ENCODE measurements at regions not wholly inside any gene's neighbourhood (a gene's known extent, or its start where the extent isn't known, plus 50 kb on each side); places are given as distances from the start of the nearest gene placed in this dataset.

DNA sequence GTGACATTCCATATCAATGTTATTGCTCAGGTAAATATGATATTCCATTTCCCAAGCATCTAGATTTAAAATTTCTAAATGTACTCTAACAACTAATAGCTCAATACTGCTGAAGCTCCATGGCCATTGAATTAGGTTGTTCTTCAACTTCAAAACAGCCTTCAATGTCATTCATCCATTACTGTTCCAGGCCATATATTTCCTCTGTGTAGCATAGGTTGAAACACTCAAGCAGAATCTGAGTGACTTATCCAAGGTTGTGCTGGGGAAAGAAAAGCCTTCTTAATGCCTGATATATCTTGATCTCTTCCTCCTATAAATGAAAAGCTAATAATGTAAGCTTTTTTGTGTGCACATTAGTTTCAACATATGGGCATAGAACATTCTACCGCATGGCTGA lies 142.1 kb upstream of the ARL4C start:
- DNase-seq (ENCODE audit: insufficient read length, low spot score) (no peak), FAIRE-seq (no peak)
- TF ChIP-seq SPI1 (IDR thresholded peaks at IDR 0.05; ENCODE audit: low read depth, low read length) (no peak), TAF1 (IDR thresholded peaks at IDR 0.05; ENCODE audit: low read depth, low read length) (no peak), POLR2A (IDR thresholded peaks at IDR 0.05; ENCODE audit: low read depth, low read length) (no peak), POLR2AphosphoS5 (IDR thresholded peaks at IDR 0.05; ENCODE audit: low read depth, low read length) (no peak), PAX5 (IDR thresholded peaks at IDR 0.05; ENCODE audit: insufficient read depth, low read length, severe bottlenecking) (no peak), POU2F2 (IDR thresholded peaks at IDR 0.05; ENCODE audit: low read depth, low read length) (no peak)

DNA sequence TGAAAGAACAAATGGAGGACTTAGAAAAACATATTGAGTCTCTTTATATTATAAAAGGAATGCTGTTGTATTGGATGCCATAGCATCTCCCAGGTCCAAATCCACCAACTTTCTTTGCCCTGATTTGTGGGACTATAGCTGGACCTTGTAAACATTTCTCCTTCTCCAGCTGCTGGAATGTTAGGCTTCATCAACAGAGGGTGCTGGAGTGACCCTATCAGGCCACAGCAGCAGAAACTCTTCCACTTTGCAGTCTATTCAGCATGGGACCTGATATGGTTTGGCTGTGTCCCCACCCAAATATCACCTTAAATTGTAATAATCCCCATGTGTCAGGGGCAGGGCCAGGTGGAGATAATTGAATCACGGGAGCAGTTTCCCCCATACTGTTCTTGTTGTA lies 138.4 kb upstream of the ARL4C start:
- no peak for FAIRE-seq
- TF ChIP-seq PAX5 (IDR thresholded peaks at IDR 0.05; ENCODE audit: insufficient read depth, low read length, severe bottlenecking) (no peak), POLR2AphosphoS5 (IDR thresholded peaks at IDR 0.05; ENCODE audit: low read depth, low read length) (no peak), TAF1 (IDR thresholded peaks at IDR 0.05; ENCODE audit: low read depth, low read length) (no peak), POU2F2 (IDR thresholded peaks at IDR 0.05; ENCODE audit: low read depth, low read length) (no peak), SPI1 (IDR thresholded peaks at IDR 0.05; ENCODE audit: low read depth, low read length) (no peak), POLR2A (IDR thresholded peaks at IDR 0.05; ENCODE audit: low read depth, low read length) (no peak)
- no peak for DNase-seq (ENCODE audit: insufficient read length, low spot score)

DNA sequence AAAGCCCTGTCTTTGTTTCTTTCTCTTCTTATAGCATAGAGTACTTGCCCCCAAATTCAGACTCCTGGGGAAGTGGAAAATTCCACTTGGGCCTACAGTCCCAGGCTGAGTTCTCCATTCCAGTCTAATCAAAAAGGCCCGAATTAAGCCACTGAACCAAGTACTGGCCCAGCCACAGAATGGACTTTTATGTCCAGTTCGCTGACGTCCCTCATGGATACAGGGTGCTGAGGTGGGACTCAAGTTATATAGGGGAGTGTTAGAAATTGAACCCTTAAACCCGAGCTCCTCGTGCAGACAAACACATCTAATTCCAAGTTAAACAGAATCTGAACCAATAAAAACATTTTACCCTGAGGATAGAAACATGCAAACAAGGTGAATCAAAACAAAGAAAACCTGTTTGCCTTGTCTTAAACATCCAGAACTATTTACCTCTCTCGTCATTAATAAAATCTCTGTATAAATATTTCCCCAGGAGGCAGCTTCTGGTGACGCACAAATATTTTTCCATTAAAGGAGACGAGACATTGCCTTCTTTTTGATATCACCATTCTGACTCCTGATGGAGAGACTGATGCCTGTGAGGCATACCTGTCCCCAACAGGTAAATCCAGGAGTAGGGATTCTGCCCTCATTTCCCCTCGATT lies 136.8 kb upstream of the ARL4C start:
- TF ChIP-seq POU2F2 (IDR thresholded peaks at IDR 0.05; ENCODE audit: low read depth, low read length) (no peak), SPI1 (IDR thresholded peaks at IDR 0.05; ENCODE audit: low read depth, low read length) (no peak), POLR2A (IDR thresholded peaks at IDR 0.05; ENCODE audit: low read depth, low read length) (no peak), PAX5 (IDR thresholded peaks at IDR 0.05; ENCODE audit: insufficient read depth, low read length, severe bottlenecking) (no peak), TAF1 (IDR thresholded peaks at IDR 0.05; ENCODE audit: low read depth, low read length) (no peak), POLR2AphosphoS5 (IDR thresholded peaks at IDR 0.05; ENCODE audit: low read depth, low read length) (no peak)
- FAIRE-seq, result no peak
- no peak for DNase-seq (ENCODE audit: insufficient read length, low spot score)

DNA sequence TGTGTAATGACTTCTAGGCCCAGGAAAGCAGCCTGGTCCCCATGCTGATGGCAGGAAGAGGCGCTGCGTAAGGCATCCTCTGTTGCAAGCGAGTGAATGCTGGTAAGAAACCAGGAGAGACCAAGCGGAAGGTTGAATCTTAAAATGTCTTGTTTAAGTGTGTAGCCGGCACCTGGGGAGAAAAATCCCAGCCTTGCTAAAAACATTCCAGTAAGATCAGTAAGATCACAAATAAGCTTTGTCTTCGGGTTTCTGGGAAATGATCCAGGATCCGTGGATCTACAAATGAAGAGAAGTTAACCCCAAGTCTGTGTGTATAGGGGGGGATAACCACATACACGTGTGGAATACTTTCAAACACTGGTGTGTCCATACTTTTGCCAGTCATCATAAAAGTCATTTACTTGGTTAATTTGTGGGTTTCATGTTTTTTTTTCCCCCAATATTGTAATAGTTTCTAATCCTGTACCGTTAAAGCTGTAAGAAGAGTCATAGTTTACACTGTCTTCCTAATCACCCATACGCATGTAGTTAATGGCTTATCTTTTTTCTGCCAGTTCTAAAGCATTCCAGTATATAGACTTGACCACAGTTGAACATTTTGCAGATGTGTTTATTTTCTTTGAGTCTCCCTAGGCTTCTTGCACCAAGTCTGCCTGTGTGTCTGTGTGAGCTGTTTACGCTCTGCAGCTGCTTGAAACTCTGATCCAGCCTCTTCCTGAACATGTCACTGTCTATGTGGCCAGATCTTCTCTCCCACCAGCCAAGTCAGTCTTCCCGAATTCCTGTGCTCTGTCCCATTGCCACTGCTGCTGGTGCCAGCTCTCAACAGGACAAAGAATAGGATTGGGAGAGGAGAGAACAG lies 135.9 kb upstream of the ARL4C start:
- TF ChIP-seq TAF1 (IDR thresholded peaks at IDR 0.05; ENCODE audit: low read depth, low read length) (no peak), POU2F2 (IDR thresholded peaks at IDR 0.05; ENCODE audit: low read depth, low read length) (no peak), POLR2AphosphoS5 (IDR thresholded peaks at IDR 0.05; ENCODE audit: low read depth, low read length) (no peak), POLR2A (IDR thresholded peaks at IDR 0.05; ENCODE audit: low read depth, low read length) (no peak), PAX5 (IDR thresholded peaks at IDR 0.05; ENCODE audit: insufficient read depth, low read length, severe bottlenecking) (no peak), SPI1 (IDR thresholded peaks at IDR 0.05; ENCODE audit: low read depth, low read length) (no peak)
- no peak for FAIRE-seq
- no peak for DNase-seq (ENCODE audit: insufficient read length, low spot score)

DNA sequence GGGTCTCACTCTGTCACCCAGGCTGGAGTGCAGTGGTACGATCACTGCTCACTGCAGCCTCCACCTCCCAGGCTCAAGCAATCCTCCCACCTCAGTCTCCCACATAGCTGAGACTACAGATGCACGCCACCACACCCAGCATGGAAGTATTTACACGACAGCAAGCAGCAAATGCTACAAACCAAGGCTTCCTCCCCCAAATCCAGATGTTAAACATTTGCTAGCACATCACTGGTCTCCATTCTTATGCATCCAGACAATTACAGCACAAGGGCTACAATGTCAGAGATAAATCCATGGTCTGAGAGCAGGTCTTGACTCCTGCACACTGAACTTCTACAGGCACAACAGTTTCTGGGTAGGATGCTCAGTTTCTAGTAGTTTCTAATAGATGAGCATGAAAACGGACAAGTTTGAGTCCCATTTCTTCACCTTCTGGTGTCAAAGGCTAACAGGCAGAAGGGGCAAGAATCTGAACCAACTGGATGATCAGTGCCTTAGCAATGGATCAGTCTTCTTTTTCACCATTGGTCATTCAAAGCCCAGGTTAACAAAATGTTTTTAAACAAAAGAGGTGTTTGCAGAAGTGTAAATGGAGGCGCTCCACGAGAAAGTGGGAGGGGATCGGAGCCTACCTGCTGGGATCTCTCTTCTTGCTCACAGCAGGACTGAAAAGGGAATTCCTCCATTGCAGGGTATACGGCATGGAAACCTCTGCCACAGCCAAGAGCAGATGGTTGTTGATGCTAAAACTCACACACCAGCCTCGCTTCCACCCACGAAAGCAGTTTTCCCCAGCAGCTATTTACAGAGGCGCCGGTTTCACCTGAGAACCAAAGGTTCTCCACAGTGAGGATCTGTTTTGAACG lies 135.0 kb upstream of the ARL4C start:
- FAIRE-seq, result no peak
- DNase-seq (ENCODE audit: insufficient read length, low spot score), result no peak
- TF ChIP-seq SPI1 (IDR thresholded peaks at IDR 0.05; ENCODE audit: low read depth, low read length), result no peak
- no peak for TF ChIP-seq POLR2A (IDR thresholded peaks at IDR 0.05; ENCODE audit: low read depth, low read length)
- TF ChIP-seq TAF1 (IDR thresholded peaks at IDR 0.05; ENCODE audit: low read depth, low read length), result no peak
- no peak for TF ChIP-seq POLR2AphosphoS5 (IDR thresholded peaks at IDR 0.05; ENCODE audit: low read depth, low read length)
- TF ChIP-seq POU2F2 (IDR thresholded peaks at IDR 0.05; ENCODE audit: low read depth, low read length), result no peak
- no peak for TF ChIP-seq PAX5 (IDR thresholded peaks at IDR 0.05; ENCODE audit: insufficient read depth, low read length, severe bottlenecking)

DNA sequence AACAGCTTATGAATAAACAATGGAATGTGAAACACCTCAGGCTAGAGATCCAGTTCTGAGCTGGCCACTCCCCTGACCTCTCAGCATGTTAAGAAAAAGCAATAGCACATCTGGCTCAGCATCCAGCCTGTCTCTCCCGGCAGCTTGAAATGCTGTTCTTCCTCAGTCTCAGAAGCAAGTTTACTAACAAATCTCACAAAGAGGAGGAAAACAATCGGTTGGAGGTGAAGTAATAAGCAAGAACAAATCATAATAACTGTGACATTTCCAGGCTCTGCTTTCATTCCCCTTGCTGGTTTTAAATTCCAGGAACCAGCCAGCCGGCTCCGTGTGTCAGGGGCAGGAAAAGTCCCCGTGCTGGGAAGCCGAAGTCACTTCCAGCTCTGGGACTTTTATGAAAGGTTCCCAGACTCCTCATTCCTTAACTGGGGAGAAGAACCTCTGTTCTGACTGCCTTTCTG lies 133.9 kb upstream of the ARL4C start:
- TF ChIP-seq POU2F2 (IDR thresholded peaks at IDR 0.05; ENCODE audit: low read depth, low read length) (no peak), TAF1 (IDR thresholded peaks at IDR 0.05; ENCODE audit: low read depth, low read length) (no peak), POLR2AphosphoS5 (IDR thresholded peaks at IDR 0.05; ENCODE audit: low read depth, low read length) (no peak), PAX5 (IDR thresholded peaks at IDR 0.05; ENCODE audit: insufficient read depth, low read length, severe bottlenecking) (no peak), POLR2A (IDR thresholded peaks at IDR 0.05; ENCODE audit: low read depth, low read length) (no peak), SPI1 (IDR thresholded peaks at IDR 0.05; ENCODE audit: low read depth, low read length) (no peak)
- FAIRE-seq (no peak), DNase-seq (ENCODE audit: insufficient read length, low spot score) (no peak)

DNA sequence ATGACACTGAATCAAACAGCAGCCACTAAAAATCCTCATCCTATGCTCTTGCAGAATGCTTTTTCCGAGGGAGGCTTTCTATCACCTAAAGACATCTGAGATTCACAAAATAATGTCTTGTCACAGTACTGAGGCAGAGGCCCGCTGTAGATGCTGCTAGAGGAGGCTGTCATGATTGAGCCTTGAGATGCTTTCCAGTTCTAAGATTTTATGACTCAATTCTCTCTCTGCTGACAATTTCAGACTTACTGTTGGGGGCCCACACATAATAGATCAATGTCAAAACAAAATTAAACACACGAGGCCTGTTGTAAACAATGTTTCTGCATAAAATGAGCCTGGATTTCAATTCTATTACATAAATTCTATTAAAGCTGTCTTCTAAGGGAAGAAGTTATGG lies 132.7 kb upstream of the ARL4C start:
- TF ChIP-seq POLR2A (IDR thresholded peaks at IDR 0.05; ENCODE audit: low read depth, low read length), result no peak
- DNase-seq (ENCODE audit: insufficient read length, low spot score) (no peak), FAIRE-seq (no peak)

DNA sequence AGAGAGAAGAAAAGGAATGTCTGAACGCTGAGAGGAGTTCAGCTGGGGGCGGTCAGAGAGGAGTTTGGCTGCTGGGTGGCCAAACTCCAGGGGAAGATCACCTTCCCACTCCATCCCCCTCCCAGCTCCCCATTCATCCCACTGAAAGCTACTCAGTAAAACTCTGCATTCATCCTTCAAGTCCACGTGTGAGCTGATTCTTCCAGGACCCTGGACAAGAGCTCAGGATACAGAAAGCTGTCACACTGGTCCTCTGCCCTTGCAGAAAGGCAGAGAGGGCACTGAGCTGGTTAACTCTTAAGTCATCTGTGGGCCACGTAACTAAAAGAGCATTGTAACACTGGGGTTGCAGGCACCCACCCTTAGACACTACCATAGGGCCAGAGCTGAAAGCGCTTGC lies 132.1 kb upstream of the ARL4C start:
- FAIRE-seq, result no peak
- TF ChIP-seq POLR2A (IDR thresholded peaks at IDR 0.05; ENCODE audit: low read depth, low read length) (no peak), SPI1 (IDR thresholded peaks at IDR 0.05; ENCODE audit: low read depth, low read length) (no peak), PAX5 (IDR thresholded peaks at IDR 0.05; ENCODE audit: insufficient read depth, low read length, severe bottlenecking) (no peak), TAF1 (IDR thresholded peaks at IDR 0.05; ENCODE audit: low read depth, low read length) (no peak), POLR2AphosphoS5 (IDR thresholded peaks at IDR 0.05; ENCODE audit: low read depth, low read length) (no peak), POU2F2 (IDR thresholded peaks at IDR 0.05; ENCODE audit: low read depth, low read length) (no peak)
- no peak for DNase-seq (ENCODE audit: insufficient read length, low spot score)

DNA sequence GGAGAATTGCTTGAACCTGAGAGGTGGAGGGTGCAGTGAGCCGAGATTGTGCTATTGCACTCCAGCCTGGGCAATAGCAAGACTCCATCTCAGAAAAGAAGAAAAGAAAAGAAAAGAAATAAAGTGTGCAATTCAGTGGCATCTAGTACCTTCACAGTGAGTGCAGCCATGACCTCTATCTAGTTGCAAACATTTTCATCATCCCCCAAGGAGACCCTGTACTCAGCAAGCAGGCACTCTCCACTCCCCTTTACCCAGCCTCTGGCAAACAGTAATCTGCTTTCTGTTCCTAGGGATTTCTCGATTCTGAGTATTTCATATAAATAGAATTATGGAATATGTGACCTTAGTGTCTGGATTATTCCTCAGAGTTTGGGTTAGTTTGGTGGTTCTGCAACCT lies 130.4 kb upstream of the ARL4C start:
- TF ChIP-seq POLR2A (IDR thresholded peaks at IDR 0.05; ENCODE audit: low read depth, low read length) (no peak), TAF1 (IDR thresholded peaks at IDR 0.05; ENCODE audit: low read depth, low read length) (no peak), PAX5 (IDR thresholded peaks at IDR 0.05; ENCODE audit: insufficient read depth, low read length, severe bottlenecking) (no peak), POLR2AphosphoS5 (IDR thresholded peaks at IDR 0.05; ENCODE audit: low read depth, low read length) (no peak), SPI1 (IDR thresholded peaks at IDR 0.05; ENCODE audit: low read depth, low read length) (no peak), POU2F2 (IDR thresholded peaks at IDR 0.05; ENCODE audit: low read depth, low read length) (no peak)
- FAIRE-seq (no peak), DNase-seq (ENCODE audit: insufficient read length, low spot score) (no peak)

Data from GM12891 (cell line).